T-helper 2 cell treated with Interferon-gamma antibody and Interleukin-4, amounts not matched to agents 5 μg/mL and 100 μg/mL, for 36 hours (primary cell): ENCODE measurements at regions not wholly inside any gene's neighbourhood (a gene's known extent, or its start where the extent isn't known, plus 50 kb on each side); places are given as distances from the start of the nearest gene placed in this dataset.

Source experiments
- DNase-seq: peaks from one replicate; pipeline ENCODE4 v3.0.0; 2021; ENCODE audit warnings: low spot score
- H3K27ac Mint-ChIP-seq: one replicate; pipeline ENCODE4 v1.8.0; 2021; ENCODE audit warnings: mild to moderate bottlenecking, mixed read lengths
- H3K27me3 Mint-ChIP-seq: one replicate; pipeline ENCODE4 v1.8.0; 2021; ENCODE audit warnings: low read depth, mixed read lengths
- H3K36me3 Mint-ChIP-seq: one replicate; pipeline ENCODE4 v1.8.0; 2021; ENCODE audit warnings: low read depth, mixed read lengths
- H3K4me1 Mint-ChIP-seq: one replicate; pipeline ENCODE4 v1.8.0; 2021; ENCODE audit warnings: low read depth, mixed read lengths
- H3K4me3 Mint-ChIP-seq: one replicate; pipeline ENCODE4 v1.8.0; 2022; ENCODE audit warnings: mild to moderate bottlenecking, moderate library complexity, mixed read lengths
- H3K9me3 Mint-ChIP-seq: one replicate; pipeline ENCODE4 v1.8.0; 2021; ENCODE audit warnings: mixed read lengths

- no peak overlapping the region for H3K4me3 Mint-ChIP-seq
- H3K36me3 Mint-ChIP-seq: no peaks in the 10 kb centered on the region
- no peaks in the 10 kb centered on the region for H3K27me3 Mint-ChIP-seq
- H3K4me1 Mint-ChIP-seq: no peaks in the 10 kb centered on the region
- no peak for DNase-seq
- H3K27ac Mint-ChIP-seq: no peak overlapping the region
- peaks cover 5% of the 10 kb centered on the region for H3K9me3 Mint-ChIP-seq
These were observed 585.1 kb upstream of the CDH5 start for GRCh38 chr16:65781363-65781762.

- H3K27ac Mint-ChIP-seq: no peak overlapping the region
- no peaks in the 10 kb centered on the region for H3K36me3 Mint-ChIP-seq
- H3K27me3 Mint-ChIP-seq: no peaks in the 10 kb centered on the region
- H3K4me1 Mint-ChIP-seq: no peaks in the 10 kb centered on the region
- H3K9me3 Mint-ChIP-seq: peaks cover 5% of the 10 kb centered on the region
- no peak overlapping the region for H3K4me3 Mint-ChIP-seq
- no peak for DNase-seq
These were observed 587.3 kb upstream of the CDH5 start for GRCh38 chr16:65779201-65779600.

DNA sequence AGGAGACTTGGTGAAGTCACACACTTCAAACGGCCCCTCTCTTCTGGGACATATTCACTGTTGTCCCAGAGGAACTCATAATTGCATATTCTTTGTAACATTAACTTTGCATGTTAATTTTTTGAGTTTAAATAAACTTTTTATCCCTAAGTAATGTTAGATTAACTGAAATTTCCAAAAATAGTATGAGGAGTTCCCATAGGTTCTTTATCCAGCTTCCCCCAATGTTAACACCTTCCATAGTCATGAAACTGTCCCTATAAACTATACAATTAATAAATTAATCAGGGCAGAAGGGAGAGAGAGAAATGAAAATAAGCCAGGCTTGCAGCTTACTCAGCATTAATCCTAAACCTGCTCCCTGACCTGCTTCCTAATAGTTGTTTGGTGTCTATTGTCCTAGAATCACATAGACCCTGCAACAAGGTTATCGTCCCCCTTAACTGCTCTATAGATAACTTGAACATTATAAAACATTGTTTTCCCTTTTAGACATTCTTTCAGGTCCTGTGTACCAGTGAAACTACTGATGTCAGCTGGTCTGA is 589.8 kb upstream of the CDH5 start:
- Mint-ChIP-seq H3K4me3 (no peak overlapping the region), H3K27ac (no peak overlapping the region), H3K9me3 (peaks cover 17% of the 10 kb centered on the region), H3K36me3 (no peaks in the 10 kb centered on the region), H3K4me1 (no peaks in the 10 kb centered on the region), H3K27me3 (no peaks in the 10 kb centered on the region)
- no peak for DNase-seq

- H3K36me3 Mint-ChIP-seq: no peaks in the 10 kb centered on the region
- H3K4me3 Mint-ChIP-seq: no peak overlapping the region
- no peak for DNase-seq
- no peak overlapping the region for H3K27ac Mint-ChIP-seq
- H3K4me1 Mint-ChIP-seq: no peaks in the 10 kb centered on the region
- H3K9me3 Mint-ChIP-seq: peaks cover 22% of the 10 kb centered on the region
- no peaks in the 10 kb centered on the region for H3K27me3 Mint-ChIP-seq
These were observed 590.7 kb upstream of the CDH5 start for GRCh38 chr16:65775829-65776228.

DNA sequence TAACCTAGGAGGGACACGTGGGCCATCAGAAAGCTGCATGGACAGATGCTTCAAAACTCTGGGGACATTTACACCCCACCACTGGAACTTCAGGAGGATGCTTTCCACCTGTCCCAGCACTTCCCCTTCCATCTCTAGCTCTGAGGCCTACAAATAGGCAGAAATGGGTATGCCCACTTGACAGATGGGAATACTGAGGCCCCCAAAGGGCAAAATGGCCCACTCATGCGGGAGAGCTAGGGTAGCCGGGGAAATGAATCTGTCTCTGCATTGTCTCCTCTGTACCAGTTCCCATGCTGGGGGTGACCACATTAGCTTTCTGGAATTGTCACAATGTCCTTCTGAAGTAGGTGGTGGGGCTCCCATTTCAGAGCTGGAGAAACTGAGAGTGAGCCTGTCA is 592.1 kb upstream of the CDH5 start:
- Mint-ChIP-seq H3K9me3 (peaks cover 26% of the 10 kb centered on the region), H3K27ac (no peak overlapping the region), H3K36me3 (no peaks in the 10 kb centered on the region), H3K4me1 (no peaks in the 10 kb centered on the region), H3K4me3 (no peak overlapping the region), H3K27me3 (no peaks in the 10 kb centered on the region)
- DNase-seq: no peak

- no peak for DNase-seq
- H3K4me3 Mint-ChIP-seq: no peak overlapping the region
- H3K4me1 Mint-ChIP-seq: no peaks in the 10 kb centered on the region
- no peaks in the 10 kb centered on the region for H3K27me3 Mint-ChIP-seq
- H3K36me3 Mint-ChIP-seq: no peaks in the 10 kb centered on the region
- peaks cover 29% of the 10 kb centered on the region for H3K9me3 Mint-ChIP-seq
- no peak overlapping the region for H3K27ac Mint-ChIP-seq
These were observed 593.1 kb upstream of the CDH5 start for GRCh38 chr16:65773301-65773874.

DNA sequence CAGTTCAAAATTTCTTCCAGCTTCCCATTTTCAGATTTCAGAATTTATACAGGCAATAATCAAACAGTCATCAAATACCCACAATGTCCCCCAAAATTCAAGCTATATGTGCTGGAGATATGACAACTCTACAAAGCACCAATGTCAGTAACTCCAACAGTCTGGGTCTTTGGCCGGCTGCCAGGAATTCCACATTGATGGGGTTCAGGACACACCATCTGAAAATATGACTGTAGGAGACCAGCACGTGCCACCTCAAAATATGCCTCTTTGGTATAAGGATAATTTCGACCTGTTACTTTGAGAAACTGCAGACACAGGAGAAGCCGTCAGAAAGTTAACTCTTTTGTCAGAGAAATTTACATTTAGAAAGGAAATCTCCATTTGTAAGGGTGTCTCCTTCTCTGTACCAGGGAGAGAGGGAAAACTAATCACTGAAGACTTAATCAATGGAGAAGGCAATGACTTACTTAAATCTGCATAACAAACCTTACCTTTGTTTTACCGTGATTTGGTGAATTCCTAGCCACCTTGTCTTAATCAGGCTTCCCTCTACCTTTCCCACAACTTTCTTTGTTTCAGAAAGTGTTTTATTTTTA is 594.3 kb upstream of the CDH5 start:
- Mint-ChIP-seq H3K27me3 (no peaks in the 10 kb centered on the region), H3K4me1 (no peaks in the 10 kb centered on the region), H3K4me3 (no peak overlapping the region), H3K9me3 (peaks cover 32% of the 10 kb centered on the region), H3K27ac (no peak overlapping the region), H3K36me3 (no peaks in the 10 kb centered on the region)
- no peak for DNase-seq

- DNase-seq: no peak
- no peaks in the 10 kb centered on the region for H3K36me3 Mint-ChIP-seq
- no peaks in the 10 kb centered on the region for H3K4me1 Mint-ChIP-seq
- no peak overlapping the region for H3K4me3 Mint-ChIP-seq
- no peaks in the 10 kb centered on the region for H3K27me3 Mint-ChIP-seq
- no peak overlapping the region for H3K27ac Mint-ChIP-seq
- peaks cover 32% of the 10 kb centered on the region for H3K9me3 Mint-ChIP-seq
These were observed 594.8 kb upstream of the CDH5 start for GRCh38 chr16:65771707-65772106.

GRCh38 chr16:65770752-65771151 is 595.7 kb upstream of the CDH5 start:
- no peaks in the 10 kb centered on the region for H3K36me3 Mint-ChIP-seq
- H3K9me3 Mint-ChIP-seq: peaks cover 32% of the 10 kb centered on the region
- no peaks in the 10 kb centered on the region for H3K4me1 Mint-ChIP-seq
- no peak overlapping the region for H3K4me3 Mint-ChIP-seq
- no peak overlapping the region for H3K27ac Mint-ChIP-seq
- no peaks in the 10 kb centered on the region for H3K27me3 Mint-ChIP-seq
- DNase-seq: no peak

GRCh38 chr16:65769776-65770438 is 596.6 kb upstream of the CDH5 start:
- H3K36me3 Mint-ChIP-seq: no peaks in the 10 kb centered on the region
- DNase-seq: no peak
- no peak overlapping the region for H3K4me3 Mint-ChIP-seq
- no peaks in the 10 kb centered on the region for H3K4me1 Mint-ChIP-seq
- H3K27me3 Mint-ChIP-seq: no peaks in the 10 kb centered on the region
- peaks cover 32% of the 10 kb centered on the region for H3K9me3 Mint-ChIP-seq
- no peak overlapping the region for H3K27ac Mint-ChIP-seq

GRCh38 chr16:65769055-65769465 is 597.4 kb upstream of the CDH5 start:
- no peak for DNase-seq
- no peak overlapping the region for H3K4me3 Mint-ChIP-seq
- peaks cover 32% of the 10 kb centered on the region for H3K9me3 Mint-ChIP-seq
- no peaks in the 10 kb centered on the region for H3K36me3 Mint-ChIP-seq
- H3K27me3 Mint-ChIP-seq: no peaks in the 10 kb centered on the region
- no peak overlapping the region for H3K27ac Mint-ChIP-seq
- no peaks in the 10 kb centered on the region for H3K4me1 Mint-ChIP-seq

DNA sequence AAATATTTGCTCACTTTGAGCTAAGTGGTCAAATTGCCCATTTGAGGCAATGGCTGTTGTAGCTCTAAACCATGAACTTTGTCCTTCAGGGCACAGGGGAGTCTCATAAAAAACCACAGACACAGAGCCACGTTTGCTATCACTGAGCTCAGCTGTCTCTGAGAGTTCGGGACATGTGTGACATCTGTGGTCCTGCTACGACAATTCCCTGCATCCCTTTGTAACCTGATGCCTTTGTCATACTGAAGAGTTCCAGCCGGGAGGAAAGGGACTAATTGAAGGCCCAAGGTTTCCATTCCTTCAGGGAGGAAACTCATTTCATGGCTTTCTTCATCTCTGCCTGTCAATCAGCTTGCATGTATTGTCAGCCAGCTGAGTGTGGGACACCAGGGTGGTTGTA is 599.4 kb upstream of the CDH5 start:
- no peak overlapping the region for H3K27ac Mint-ChIP-seq
- no peaks in the 10 kb centered on the region for H3K4me1 Mint-ChIP-seq
- no peak for DNase-seq
- H3K36me3 Mint-ChIP-seq: no peaks in the 10 kb centered on the region
- no peaks in the 10 kb centered on the region for H3K27me3 Mint-ChIP-seq
- peaks cover 23% of the 10 kb centered on the region for H3K9me3 Mint-ChIP-seq
- no peak overlapping the region for H3K4me3 Mint-ChIP-seq

GRCh38 chr16:65763640-65764305 is 602.7 kb upstream of the CDH5 start:
- no peak for DNase-seq
- H3K4me1 Mint-ChIP-seq: no peaks in the 10 kb centered on the region
- peaks cover 3% of the 10 kb centered on the region for H3K9me3 Mint-ChIP-seq
- no peaks in the 10 kb centered on the region for H3K27me3 Mint-ChIP-seq
- H3K36me3 Mint-ChIP-seq: no peaks in the 10 kb centered on the region
- no peak overlapping the region for H3K27ac Mint-ChIP-seq
- H3K4me3 Mint-ChIP-seq: no peak overlapping the region

DNA sequence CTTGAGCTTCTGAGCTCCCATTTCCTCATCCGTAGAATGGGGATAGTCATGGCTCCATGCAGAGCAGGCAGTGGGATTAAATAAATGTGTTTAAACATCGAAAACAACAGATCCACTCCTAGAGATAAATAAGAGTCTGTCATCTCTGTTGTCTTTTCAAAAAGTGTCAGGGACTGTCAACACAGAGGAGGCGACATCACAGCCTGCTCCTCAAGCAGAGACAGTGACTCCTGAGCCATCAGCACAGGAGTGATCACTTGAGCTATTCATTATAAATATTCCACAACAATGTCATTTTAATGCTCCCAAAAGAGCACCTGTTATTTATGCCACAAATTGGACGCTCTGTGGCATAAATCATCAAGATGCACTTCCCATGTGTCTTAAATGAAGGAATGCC is 605.6 kb upstream of the CDH5 start:
- Mint-ChIP-seq H3K4me3 (no peak overlapping the region), H3K27ac (no peak overlapping the region), H3K27me3 (no peaks in the 10 kb centered on the region), H3K9me3 (no peaks in the 10 kb centered on the region), H3K4me1 (no peaks in the 10 kb centered on the region), H3K36me3 (no peaks in the 10 kb centered on the region)
- DNase-seq: no peak
